ENCODE measurements at regions not wholly inside any gene's neighbourhood (a gene's known extent, or its start where the extent isn't known, plus 50 kb on each side); places are given as distances from the start of the nearest gene placed in this dataset.
A peak's percentile ranks its signal among the peaks of the same experiment; 100 is the strongest.

DNA sequence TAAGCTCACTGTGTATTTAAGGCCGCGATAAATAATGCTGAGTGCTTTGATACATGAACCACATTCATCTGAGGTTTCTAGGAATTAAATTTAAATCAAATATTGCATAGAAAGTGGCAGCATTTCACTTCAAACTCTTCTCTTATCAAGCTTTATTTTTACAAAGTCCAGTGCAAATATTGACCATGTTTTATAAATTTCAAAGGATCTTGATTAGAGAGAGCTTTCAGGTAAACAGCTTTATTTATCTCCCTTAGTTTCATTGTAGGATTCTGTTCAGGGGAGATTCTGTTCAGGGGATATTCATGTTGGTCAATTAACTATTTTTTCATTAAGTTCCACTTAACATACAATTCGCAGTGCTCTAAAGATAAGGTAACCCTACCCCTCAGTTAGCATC, 249.7 kb upstream of the IRS2 start:
- no peak for DNase-seq
- H3K9ac ChIP-seq (ENCODE audit: low read length in 3 of 3) = no peak overlapping the region
- TF ChIP-seq, protein P1, sequence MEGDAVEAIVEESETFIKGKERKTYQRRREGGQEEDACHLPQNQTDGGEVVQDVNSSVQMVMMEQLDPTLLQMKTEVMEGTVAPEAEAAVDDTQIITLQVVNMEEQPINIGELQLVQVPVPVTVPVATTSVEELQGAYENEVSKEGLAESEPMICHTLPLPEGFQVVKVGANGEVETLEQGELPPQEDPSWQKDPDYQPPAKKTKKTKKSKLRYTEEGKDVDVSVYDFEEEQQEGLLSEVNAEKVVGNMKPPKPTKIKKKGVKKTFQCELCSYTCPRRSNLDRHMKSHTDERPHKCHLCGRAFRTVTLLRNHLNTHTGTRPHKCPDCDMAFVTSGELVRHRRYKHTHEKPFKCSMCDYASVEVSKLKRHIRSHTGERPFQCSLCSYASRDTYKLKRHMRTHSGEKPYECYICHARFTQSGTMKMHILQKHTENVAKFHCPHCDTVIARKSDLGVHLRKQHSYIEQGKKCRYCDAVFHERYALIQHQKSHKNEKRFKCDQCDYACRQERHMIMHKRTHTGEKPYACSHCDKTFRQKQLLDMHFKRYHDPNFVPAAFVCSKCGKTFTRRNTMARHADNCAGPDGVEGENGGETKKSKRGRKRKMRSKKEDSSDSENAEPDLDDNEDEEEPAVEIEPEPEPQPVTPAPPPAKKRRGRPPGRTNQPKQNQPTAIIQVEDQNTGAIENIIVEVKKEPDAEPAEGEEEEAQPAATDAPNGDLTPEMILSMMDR (IDR thresholded peaks at IDR 0.05; ENCODE audit: borderline replicate concordance, extremely low read depth, insufficient read depth) = no peak
- no peak for FAIRE-seq
- no peak overlapping the region for H3K4me3 ChIP-seq (ENCODE audit: low read length in 3 of 3)
- no peaks in the 10 kb centered on the region for H3K36me3 ChIP-seq (ENCODE audit: control insufficient read depth in 2 of 3, insufficient read depth in 3 of 3, low read length in 3 of 3)
- no peaks in the 10 kb centered on the region for H3K27me3 ChIP-seq (ENCODE audit: control insufficient read depth, insufficient read depth, low read length)
- intact Hi-C loops (cut with DNase I) = no loop called here
- no peaks in the 10 kb centered on the region for H3K9me3 ChIP-seq (ENCODE audit: control insufficient read depth in 2 of 3, insufficient read depth in 1 of 3, low read length in 3 of 3)
- no peaks in the 10 kb centered on the region for H3K4me1 ChIP-seq (ENCODE audit: control insufficient read depth in 2 of 3, insufficient read depth in 2 of 3, low read depth in 1 of 3, low read length in 3 of 3)
- no peak overlapping the region for H3K27ac ChIP-seq (ENCODE audit: low read depth in 2 of 2, low read length in 2 of 2)

DNA sequence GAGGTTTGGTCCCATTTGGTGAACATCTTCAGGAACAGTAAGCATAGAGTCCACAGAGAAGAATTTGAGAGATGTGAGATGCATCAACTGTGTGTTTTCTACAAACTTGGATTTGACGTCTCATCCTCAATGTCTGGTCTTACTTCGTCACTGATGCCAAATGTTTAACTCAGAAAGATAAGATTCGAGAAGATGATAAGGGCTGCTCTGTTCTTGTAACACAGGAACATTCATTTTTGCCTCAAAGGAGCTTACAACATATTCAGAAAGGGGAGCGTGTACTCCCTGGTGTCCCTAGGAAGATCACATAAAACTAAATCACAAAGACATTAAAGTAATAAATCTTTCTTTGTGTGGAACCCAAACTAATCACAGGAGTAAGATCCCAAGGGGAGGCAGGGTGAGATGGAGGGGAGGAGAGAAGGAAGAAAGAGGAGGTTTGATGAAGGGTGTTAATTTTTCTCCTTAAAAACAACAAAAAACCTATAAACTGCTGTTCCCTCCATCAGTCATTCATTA, 247.7 kb upstream of the IRS2 start:
- peak in 1 of 5 donors; percentile 7 for DNase-seq
- Histone ChIP-seq H3K4me1 (ENCODE audit: control insufficient read depth in 2 of 3, insufficient read depth in 2 of 3, low read depth in 1 of 3, low read length in 3 of 3) (no peaks in the 10 kb centered on the region), H3K36me3 (ENCODE audit: control insufficient read depth in 2 of 3, insufficient read depth in 3 of 3, low read length in 3 of 3) (no peaks in the 10 kb centered on the region), H3K4me3 (ENCODE audit: low read length in 3 of 3) (no peak overlapping the region), H3K27me3 (ENCODE audit: control insufficient read depth, insufficient read depth, low read length) (no peaks in the 10 kb centered on the region), H3K27ac (ENCODE audit: low read depth in 2 of 2, low read length in 2 of 2) (no peak overlapping the region), H3K9me3 (ENCODE audit: control insufficient read depth in 2 of 3, insufficient read depth in 1 of 3, low read length in 3 of 3) (no peaks in the 10 kb centered on the region), H3K9ac (ENCODE audit: low read length in 3 of 3) (no peak overlapping the region)
- intact Hi-C loops (cut with DNase I) = no loop called here
- TF ChIP-seq, protein P1 (IDR thresholded peaks at IDR 0.05; ENCODE audit: borderline replicate concordance, extremely low read depth, insufficient read depth) = no peak
- FAIRE-seq = no peak

DNA sequence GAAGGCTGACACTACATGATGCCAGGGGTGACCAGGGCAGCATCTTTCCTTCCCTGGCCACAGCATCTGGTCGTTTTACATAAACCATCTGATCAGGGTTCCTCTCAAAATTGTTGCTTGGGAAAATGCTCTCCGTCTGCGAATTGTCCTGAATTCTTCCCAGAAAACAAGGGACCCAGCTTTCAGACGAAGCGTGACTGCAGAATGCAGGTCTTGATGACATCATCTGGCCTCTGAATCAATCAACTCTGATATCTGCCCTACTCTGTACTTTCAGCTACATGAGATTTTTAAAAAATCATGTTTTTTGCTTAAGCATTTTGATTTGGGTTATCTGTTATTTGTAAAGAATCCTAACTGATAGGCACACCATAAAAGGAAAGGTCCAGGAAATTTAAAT, 246.6 kb upstream of the IRS2 start:
- TF ChIP-seq, protein P1 (IDR thresholded peaks at IDR 0.05; ENCODE audit: borderline replicate concordance, extremely low read depth, insufficient read depth) = no peak
- FAIRE-seq = no peak
- Histone ChIP-seq H3K9ac (ENCODE audit: low read length in 3 of 3) (no peak overlapping the region), H3K27ac (ENCODE audit: low read depth in 2 of 2, low read length in 2 of 2) (no peak overlapping the region), H3K4me3 (ENCODE audit: low read length in 3 of 3) (no peak overlapping the region), H3K36me3 (ENCODE audit: control insufficient read depth in 2 of 3, insufficient read depth in 3 of 3, low read length in 3 of 3) (no peaks in the 10 kb centered on the region), H3K4me1 (ENCODE audit: control insufficient read depth in 2 of 3, insufficient read depth in 2 of 3, low read depth in 1 of 3, low read length in 3 of 3) (no peaks in the 10 kb centered on the region), H3K9me3 (ENCODE audit: control insufficient read depth in 2 of 3, insufficient read depth in 1 of 3, low read length in 3 of 3) (no peaks in the 10 kb centered on the region), H3K27me3 (ENCODE audit: control insufficient read depth, insufficient read depth, low read length) (no peaks in the 10 kb centered on the region)
- DNase-seq = no peak
- intact Hi-C loops (cut with DNase I) = no loop called here

DNA sequence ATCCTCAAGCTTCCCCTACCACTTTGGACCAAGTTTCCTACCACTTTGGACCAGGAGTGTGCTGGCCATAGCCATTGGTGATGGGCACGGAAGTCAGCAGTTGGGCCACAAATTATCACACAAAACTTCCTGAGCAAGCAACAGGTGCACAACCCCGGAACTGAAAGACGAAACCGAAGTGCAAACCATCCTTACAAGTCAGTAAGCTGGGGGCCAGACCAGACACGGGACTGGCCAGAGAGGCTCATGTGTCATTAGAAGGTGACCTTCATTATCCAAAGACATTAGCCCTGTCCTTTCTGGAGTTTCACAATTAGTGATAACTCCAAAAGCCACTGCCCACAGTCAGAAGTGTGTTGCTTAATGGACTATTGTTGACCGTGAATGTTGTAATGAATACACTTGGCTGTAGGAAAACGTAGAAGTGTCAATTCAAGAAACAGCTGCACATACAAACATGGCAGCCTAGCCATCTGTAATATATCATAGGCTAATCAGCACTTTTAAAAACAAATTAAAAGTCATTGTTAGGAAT, 244.1 kb upstream of the IRS2 start:
- no peaks in the 10 kb centered on the region for H3K9me3 ChIP-seq (ENCODE audit: control insufficient read depth in 2 of 3, insufficient read depth in 1 of 3, low read length in 3 of 3)
- no peak overlapping the region for H3K4me3 ChIP-seq (ENCODE audit: low read length in 3 of 3)
- no peaks in the 10 kb centered on the region for H3K27me3 ChIP-seq (ENCODE audit: control insufficient read depth, insufficient read depth, low read length)
- DNase-seq (peak in 1 of 5 donors; percentile 18), FAIRE-seq (no peak)
- no peaks in the 10 kb centered on the region for H3K36me3 ChIP-seq (ENCODE audit: control insufficient read depth in 2 of 3, insufficient read depth in 3 of 3, low read length in 3 of 3)
- intact Hi-C loops (cut with DNase I) = no loop called here
- H3K27ac ChIP-seq (ENCODE audit: low read depth in 2 of 2, low read length in 2 of 2) = no peak overlapping the region
- H3K9ac ChIP-seq (ENCODE audit: low read length in 3 of 3) = no peak overlapping the region
- no peaks in the 10 kb centered on the region for H3K4me1 ChIP-seq (ENCODE audit: control insufficient read depth in 2 of 3, insufficient read depth in 2 of 3, low read depth in 1 of 3, low read length in 3 of 3)
- TF ChIP-seq, protein P1 (IDR thresholded peaks at IDR 0.05; ENCODE audit: borderline replicate concordance, extremely low read depth, insufficient read depth) = no peak

All from kidney (tissue), 13 donors.